GM23248 (cell line): ENCODE measurements at regions not wholly inside any gene's neighbourhood (a gene's known extent, or its start where the extent isn't known, plus 50 kb on each side); places are given as distances from the start of the nearest gene placed in this dataset.

Experiments
- DNase-seq: peaks from one replicate; pipeline ENCODE4 v3.0.0-alpha.2; 2015
- H2AFZ ChIP-seq: fragments of 200-600 bp; sonication (generic); 2 replicates; pipeline ENCODE4 v1.6.1; 2016; ENCODE audit warnings: antibody characterized with exemption
- H3F3A ChIP-seq: fragments of 200-600 bp; sonication (generic); 2 replicates; pipeline ENCODE4 v1.6.1; 2016; ENCODE audit warnings: mild to moderate bottlenecking, antibody characterized with exemption, mixed run types; ENCODE audit not compliant: insufficient read depth
- H3K27ac ChIP-seq: fragments of 200-600 bp; sonication (generic); 2 replicates; pipeline ENCODE4 v1.5.1; 2016; ENCODE audit warnings: mild to moderate bottlenecking
- H3K27me3 ChIP-seq: fragments of 200-600 bp; sonication (generic); replicated peaks from 2 replicates; pipeline ENCODE4 v1.6.1; 2016; ENCODE audit warnings: mild to moderate bottlenecking; ENCODE audit not compliant: insufficient read depth
- H3K36me3 ChIP-seq: fragments of 200-600 bp; sonication (generic); 2 replicates; pipeline ENCODE4 v1.6.1; 2016; ENCODE audit warnings: low read depth, mild to moderate bottlenecking
- H3K4me1 ChIP-seq: fragments of 200-600 bp; sonication (generic); 2 replicates; pipeline ENCODE4 v1.6.1; 2016; ENCODE audit warnings: mild to moderate bottlenecking; ENCODE audit not compliant: insufficient read depth
- H3K4me2 ChIP-seq: fragments of 200-600 bp; sonication (generic); one replicate; pipeline ENCODE4 v1.6.1; 2016; ENCODE audit warnings: mild to moderate bottlenecking; ENCODE audit not compliant: unreplicated experiment
- H3K4me3 ChIP-seq: fragments of 200-600 bp; sonication (generic); 2 replicates; pipeline ENCODE4 v1.5.1; 2016; ENCODE audit warnings: mild to moderate bottlenecking
- H3K79me2 ChIP-seq: fragments of 200-600 bp; sonication (generic); 2 replicates; pipeline ENCODE4 v1.6.1; 2016; ENCODE audit warnings: mild to moderate bottlenecking; ENCODE audit not compliant: insufficient read depth
- H3K9ac ChIP-seq: fragments of 200-600 bp; sonication (generic); 2 replicates; pipeline ENCODE4 v1.6.1; 2016; ENCODE audit warnings: mild to moderate bottlenecking
- H3K9me2 ChIP-seq: fragments of 200-600 bp; sonication (generic); 2 replicates; pipeline ENCODE4 v1.6.1; 2016; ENCODE audit warnings: mixed run types, mild to moderate bottlenecking, moderate library complexity; ENCODE audit not compliant: insufficient read depth
- H3K9me3 ChIP-seq: fragments of 200-600 bp; sonication (generic); one replicate; pipeline ENCODE4 v1.6.1; 2017; ENCODE audit warnings: low read depth
- H4K20me1 ChIP-seq: fragments of 200-600 bp; sonication (generic); 2 replicates; pipeline ENCODE4 v1.6.0; 2016; ENCODE audit not compliant: insufficient read depth
- EZH2 ChIP-seq: fragments of 200-600 bp; sonication (generic); IDR thresholded peaks from 2 replicates; pipeline ENCODE4 v1.6.1; 2018; ENCODE audit warnings: antibody characterized with exemption, mild to moderate bottlenecking; ENCODE audit not compliant: insufficient read depth, poor library complexity, severe bottlenecking
- EZH2phosphoT487 ChIP-seq: fragments of 200-600 bp; sonication (generic); IDR thresholded peaks from 2 replicates; pipeline ENCODE4 v1.6.1; 2018; ENCODE audit warnings: antibody characterized with exemption, moderate library complexity, mild to moderate bottlenecking, low read depth; ENCODE audit not compliant: insufficient read depth
- WGBS, 2 experiments: methylation state at CpG; one replicate each; pipeline ENCODE4 v1.1.6; 2015 to 2017; ENCODE audit warnings: low lambda C conversion rate in 2 of 2, low coverage in 1 of 2; ENCODE audit errors: missing lambda C conversion rate in 2 of 2; 5-methylcytosine and 5-hydroxymethylcytosine counted together
- in situ Hi-C: fragments of 300-500 bp; cut with MboI; formaldehyde crosslinking; loops from 2 replicates; pipeline ENCODE4 v1.15.0; 2020

DNA sequence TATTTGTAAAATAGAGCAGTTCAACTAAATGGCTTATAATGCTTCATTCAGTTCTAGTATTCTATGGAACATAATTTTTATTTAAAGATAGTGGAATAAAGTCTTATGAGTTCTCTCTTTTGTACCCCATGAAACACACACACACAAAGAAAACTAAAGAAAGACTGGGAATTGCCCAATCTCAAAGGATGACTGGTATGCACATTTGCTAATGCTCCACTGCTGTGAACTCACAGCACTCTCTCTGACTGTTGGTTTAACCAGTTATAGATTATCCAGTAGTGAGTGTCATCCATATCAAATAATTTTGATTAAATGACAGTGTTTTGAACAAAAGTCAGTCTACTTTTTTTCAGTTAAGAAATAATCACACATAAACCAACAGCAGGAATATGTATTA lies 1082.4 kb upstream of the B3GALT2 start:
- Histone ChIP-seq H3K36me3 (no peaks in the 10 kb centered on the region), H3K9me2 (no peaks in the 10 kb centered on the region; the same call in 1 of the 2 replicates), H3K27me3 (no peaks in the 10 kb centered on the region), H3K9ac (no peak overlapping the region), H3K27ac (no peak overlapping the region), H2AFZ (no peak overlapping the region), H3K9me3 (no peaks in the 10 kb centered on the region), H3K4me2 (no peak overlapping the region), H3K4me1 (no peaks in the 10 kb centered on the region), H3F3A (no peaks in the 10 kb centered on the region), H3K4me3 (no peak overlapping the region), H3K79me2 (no peaks in the 10 kb centered on the region), H4K20me1 (no peaks in the 10 kb centered on the region)
- in situ Hi-C loops = no loop called here
- no peak for DNase-seq
- TF ChIP-seq EZH2phosphoT487 (no peak), EZH2 (no peak)

DNA sequence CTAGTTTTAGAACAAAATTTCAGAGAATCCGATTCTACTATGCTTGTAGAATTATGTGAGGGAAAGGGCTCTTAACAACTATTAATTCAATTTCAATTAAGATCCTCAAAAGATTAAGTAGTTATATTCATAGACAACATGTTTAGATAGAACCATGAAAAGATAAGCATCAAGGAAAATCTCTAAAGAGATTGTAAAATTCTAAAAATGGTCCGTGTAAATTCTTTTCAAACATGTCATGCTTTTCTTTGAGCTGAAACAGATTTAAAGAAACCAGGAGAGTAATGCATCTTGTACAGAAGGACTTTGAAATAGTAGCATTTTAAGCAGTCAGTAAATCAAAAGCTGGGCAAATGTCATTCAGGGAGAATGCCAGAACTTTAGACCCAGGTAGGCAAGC lies 1080.6 kb upstream of the B3GALT2 start:
- no peaks in the 10 kb centered on the region; the same call in 1 of the 2 replicates for H3K9me2 ChIP-seq
- no peak overlapping the region for H3K27ac ChIP-seq
- H3K9ac ChIP-seq = no peak overlapping the region
- no peaks in the 10 kb centered on the region for H3K9me3 ChIP-seq
- H3K4me1 ChIP-seq = no peaks in the 10 kb centered on the region
- WGBS, 2 experiments = 19 to 22% methylated on average over 2 of the region's 2 CpGs
- H3K36me3 ChIP-seq = no peaks in the 10 kb centered on the region
- no peaks in the 10 kb centered on the region for H4K20me1 ChIP-seq
- TF ChIP-seq EZH2 (no peak), EZH2phosphoT487 (no peak)
- no peaks in the 10 kb centered on the region for H3F3A ChIP-seq
- no peak overlapping the region for H3K4me3 ChIP-seq
- in situ Hi-C loops = no loop called here
- no peak for DNase-seq
- no peak overlapping the region for H3K4me2 ChIP-seq
- no peaks in the 10 kb centered on the region for H3K79me2 ChIP-seq
- H3K27me3 ChIP-seq = no peaks in the 10 kb centered on the region
- H2AFZ ChIP-seq = no peak overlapping the region

GRCh38 chr1:194256010-194256409 lies 1069.6 kb upstream of the B3GALT2 start:
- H3K27me3 ChIP-seq = no peaks in the 10 kb centered on the region
- H3K9me3 ChIP-seq = no peaks in the 10 kb centered on the region
- no peak overlapping the region for H3K4me3 ChIP-seq
- H3K79me2 ChIP-seq = no peaks in the 10 kb centered on the region
- no peaks in the 10 kb centered on the region for H3K4me1 ChIP-seq
- H3K36me3 ChIP-seq = no peaks in the 10 kb centered on the region
- no peak overlapping the region for H3K27ac ChIP-seq
- WGBS, 2 experiments = 17 to 25% methylated on average over 2 of the region's 2 CpGs
- TF ChIP-seq EZH2phosphoT487 = no peak
- TF ChIP-seq EZH2 = no peak
- H3K4me2 ChIP-seq = no peak overlapping the region
- H3K9me2 ChIP-seq = no peaks in the 10 kb centered on the region
- in situ Hi-C loops = no loop called here
- no peak overlapping the region for H2AFZ ChIP-seq
- H3K9ac ChIP-seq = no peak overlapping the region
- H3F3A ChIP-seq = no peaks in the 10 kb centered on the region
- H4K20me1 ChIP-seq = no peaks in the 10 kb centered on the region
- no peak for DNase-seq

DNA sequence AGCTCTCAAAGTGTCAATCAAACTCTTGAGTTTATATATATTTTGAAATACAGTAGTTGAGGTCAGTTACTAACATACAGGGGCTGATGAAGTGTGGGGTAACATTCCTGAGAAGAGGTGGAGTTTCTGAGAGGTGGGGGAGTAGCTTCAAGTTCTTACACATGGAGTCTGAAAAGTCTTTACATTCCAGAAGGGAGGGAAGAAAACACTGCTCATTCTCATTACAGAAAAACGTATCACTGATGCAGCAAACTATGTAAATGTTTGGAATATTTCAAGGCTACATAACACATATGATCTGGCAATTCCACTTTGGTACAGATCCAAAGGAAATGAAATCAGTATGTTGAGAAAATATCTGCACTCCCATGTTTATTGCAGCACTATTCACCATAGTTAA lies 1065.8 kb upstream of the B3GALT2 start:
- no peak for DNase-seq
- H2AFZ ChIP-seq = no peak overlapping the region
- 0 to 9% methylated on average over 1 of the region's 1 CpG for whole genome bisulfite sequencing, 2 experiments

DNA sequence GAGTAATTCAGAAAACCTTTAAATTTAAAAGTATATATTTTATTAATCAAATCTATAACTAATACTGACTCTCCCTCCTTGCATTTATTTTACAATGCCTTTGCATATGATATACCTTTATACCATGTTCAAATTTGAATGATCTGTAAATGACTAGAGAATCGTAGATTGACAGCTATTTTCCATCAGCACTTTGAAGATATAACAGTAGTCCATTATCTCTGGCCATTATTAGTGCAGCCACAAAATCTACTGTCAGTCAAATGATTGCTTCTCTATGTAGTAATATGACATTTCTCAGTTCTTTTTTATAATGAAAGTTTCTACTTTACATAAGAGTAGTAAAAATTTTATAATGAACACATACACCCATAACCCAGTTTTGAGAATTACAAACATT lies 1054.8 kb upstream of the B3GALT2 start:
- Histone ChIP-seq H3K9me2 (no peaks in the 10 kb centered on the region), H3K79me2 (no peaks in the 10 kb centered on the region), H3F3A (no peaks in the 10 kb centered on the region), H3K27me3 (no peaks in the 10 kb centered on the region), H3K4me1 (no peaks in the 10 kb centered on the region), H3K4me2 (no peak overlapping the region), H4K20me1 (no peaks in the 10 kb centered on the region), H3K27ac (no peak overlapping the region), H2AFZ (no peak overlapping the region), H3K9ac (no peak overlapping the region), H3K9me3 (peaks cover 4% of the 10 kb centered on the region), H3K4me3 (no peak overlapping the region), H3K36me3 (no peaks in the 10 kb centered on the region)
- WGBS, 2 experiments = 6 to 11% methylated on average over 1 of the region's 1 CpG
- in situ Hi-C loops = no loop called here
- TF ChIP-seq EZH2phosphoT487 (no peak), EZH2 (no peak)
- no peak for DNase-seq

More for the DNA sequence above, 1065.8 kb upstream of the B3GALT2 start:
- H3K79me2 ChIP-seq = no peaks in the 10 kb centered on the region
- H3K9me3 ChIP-seq = no peaks in the 10 kb centered on the region
- no peak overlapping the region for H3K27ac ChIP-seq
- H3K36me3 ChIP-seq = no peaks in the 10 kb centered on the region
- H3K4me1 ChIP-seq = no peaks in the 10 kb centered on the region
- no peaks in the 10 kb centered on the region for H4K20me1 ChIP-seq
- H3K27me3 ChIP-seq = no peaks in the 10 kb centered on the region
- no peaks in the 10 kb centered on the region for H3K9me2 ChIP-seq
- H3K9ac ChIP-seq = no peak overlapping the region
- no peak overlapping the region for H3K4me2 ChIP-seq
- no peaks in the 10 kb centered on the region for H3F3A ChIP-seq
- TF ChIP-seq EZH2 (no peak), EZH2phosphoT487 (no peak)
- H3K4me3 ChIP-seq = no peak overlapping the region
- in situ Hi-C loops = no loop called here
